Femur (tissue), 1 donor: ENCODE measurements at regions not wholly inside any gene's neighbourhood (a gene's known extent, or its start where the extent isn't known, plus 50 kb on each side); places are given as distances from the start of the nearest gene placed in this dataset.

ENCODE experiments used
- DNase-seq: peaks from one replicate; pipeline ENCODE4 v3.0.0-alpha.2; 2017

- DNase-seq = no peak
Observed at GRCh38 chr4:15376594-15376993, 51.2 kb upstream of the C1QTNF7 start.
